ENCODE measurements at regions not wholly inside any gene's neighbourhood (a gene's known extent, or its start where the extent isn't known, plus 50 kb on each side); places are given as distances from the start of the nearest gene placed in this dataset.

- TF ChIP-seq CTCF (optimal IDR thresholded peaks at IDR 0.05 in 1 of 3, IDR thresholded peaks at IDR 0.05 in 1 of 3, conservative IDR thresholded peaks at IDR 0.05 in 1 of 3; ENCODE audit: extremely low read depth in 1 of 3, insufficient read depth in 2 of 3, low read length in 3 of 3) (no peak), EZH2 (IDR thresholded peaks at IDR 0.05; ENCODE audit: low read length) (no peak)
These were observed 105.0 kb upstream of the LINC00305 start for GRCh38 chr18:64253873-64254272.

All from keratinocyte (primary cell).